CD4-positive, alpha-beta T cell treated with Interleukin-17A for 1 hour (primary cell): ENCODE measurements at regions not wholly inside any gene's neighbourhood (a gene's known extent, or its start where the extent isn't known, plus 50 kb on each side); places are given as distances from the start of the nearest gene placed in this dataset.

ENCODE experiments used
- DNase-seq: peaks from one replicate; pipeline ENCODE4 v3.0.0-alpha.2; 2020

DNA sequence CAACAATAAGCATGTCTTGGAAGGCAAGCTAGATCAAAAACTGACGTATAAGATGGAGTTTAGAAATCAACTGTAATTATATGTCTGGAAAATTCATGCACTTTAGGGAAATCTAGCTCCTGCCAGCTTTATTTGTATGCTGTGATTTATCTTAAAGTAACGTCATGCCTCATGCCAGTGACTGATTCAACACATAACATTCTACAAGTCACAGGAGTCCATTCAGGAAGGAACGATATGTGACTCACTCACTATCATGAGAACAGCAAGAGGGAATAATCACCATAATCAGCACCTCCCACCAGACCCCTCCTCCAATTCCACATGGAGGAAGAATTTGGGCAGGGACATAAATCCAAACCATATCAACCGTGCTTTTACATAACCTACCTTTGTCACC is 682.4 kb upstream of the ADAMTS5 start:
- DNase-seq, result no peak

DNA sequence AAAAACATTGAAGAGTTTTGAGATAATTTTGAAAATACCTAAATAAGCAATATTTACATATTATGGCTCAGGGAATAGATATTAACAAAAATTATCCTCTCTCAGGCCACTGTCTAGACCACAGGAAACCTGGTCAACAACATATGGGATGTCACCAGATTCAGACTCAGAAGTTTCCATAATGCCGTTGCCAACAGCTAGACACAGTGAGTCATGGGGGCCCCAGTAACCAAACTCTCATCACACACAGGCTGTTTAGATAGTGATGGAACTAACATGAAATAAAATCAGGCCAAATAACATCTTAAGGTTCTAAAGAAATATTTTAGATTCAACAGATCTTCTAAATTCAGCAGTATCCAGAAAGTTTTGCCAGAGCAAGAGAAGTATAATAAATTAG is 681.7 kb upstream of the ADAMTS5 start:
- DNase-seq, result no peak

DNA sequence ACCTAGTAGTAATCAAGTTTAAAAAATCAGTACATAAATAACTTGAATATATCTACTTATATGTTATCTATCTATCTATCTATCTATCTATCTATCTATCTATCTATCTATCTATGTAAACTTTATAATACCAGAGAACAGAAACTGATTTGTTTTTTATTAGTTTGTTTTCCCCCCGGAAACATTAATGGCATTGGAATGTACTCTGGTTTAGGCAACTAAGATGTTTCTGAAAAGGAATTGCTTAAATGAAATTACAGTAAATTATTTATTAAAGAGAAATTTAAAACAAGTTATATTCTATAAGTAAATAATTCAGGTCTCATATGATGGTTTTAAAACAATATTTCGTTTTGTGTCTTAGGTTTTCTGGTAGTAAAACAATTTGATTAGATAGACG is 681.0 kb upstream of the ADAMTS5 start:
- no peak for DNase-seq

DNA sequence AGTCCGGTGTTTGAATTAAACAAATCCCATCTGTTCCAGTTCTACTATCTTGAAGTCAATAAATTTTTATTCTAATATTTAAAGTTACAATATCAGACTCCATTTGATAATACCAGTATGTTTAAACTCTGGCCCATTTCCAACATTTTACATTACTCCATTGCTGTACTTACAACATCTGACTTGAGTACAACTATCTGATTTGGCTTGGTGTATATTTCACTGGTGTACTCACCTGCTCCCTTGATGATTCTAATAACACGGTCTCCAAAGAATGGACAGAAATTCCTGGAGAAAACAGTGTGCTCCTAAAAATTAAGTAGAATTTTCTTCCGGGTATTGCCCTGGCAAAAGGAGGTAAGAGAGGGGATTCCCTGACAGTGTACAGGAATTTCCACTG is 680.5 kb upstream of the ADAMTS5 start:
- DNase-seq, result no peak

DNA sequence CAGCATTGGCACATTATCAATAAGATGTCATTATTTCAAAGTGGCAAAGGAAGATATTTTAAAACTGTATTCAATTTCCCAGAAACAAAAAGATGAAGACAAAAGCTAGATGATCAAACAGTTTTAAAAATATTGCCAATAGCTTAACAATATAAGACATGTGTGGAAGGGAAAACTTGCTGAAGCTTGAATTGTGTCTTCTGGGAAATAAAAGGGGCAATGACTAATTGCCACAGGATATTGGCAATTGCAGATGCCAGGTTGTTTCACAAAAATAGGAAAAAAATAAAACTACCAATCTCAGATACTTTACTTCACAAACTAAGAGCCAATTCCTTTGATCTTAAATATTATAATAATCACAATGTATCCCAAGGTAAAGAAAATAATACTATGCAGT is 679.8 kb upstream of the ADAMTS5 start:
- no peak for DNase-seq

DNA sequence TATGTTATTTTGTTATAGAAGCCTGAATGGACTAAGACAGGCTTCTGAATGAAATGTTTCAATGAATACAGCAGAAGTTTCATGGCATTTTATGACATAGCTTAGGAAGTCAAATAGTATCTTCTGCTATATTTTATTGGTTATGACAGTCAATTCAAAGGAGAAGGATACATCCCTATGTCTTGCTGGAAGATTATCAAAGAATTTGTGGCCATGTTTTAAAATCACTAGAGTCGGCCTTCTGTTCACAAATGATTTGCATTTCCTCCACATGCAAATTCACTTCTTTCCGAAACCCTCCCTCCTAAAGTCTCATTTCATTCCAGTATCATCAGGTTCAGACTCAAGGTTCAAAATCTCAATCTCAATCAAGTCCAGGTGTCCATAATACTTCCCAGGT is 679.2 kb upstream of the ADAMTS5 start:
- no peak for DNase-seq

DNA sequence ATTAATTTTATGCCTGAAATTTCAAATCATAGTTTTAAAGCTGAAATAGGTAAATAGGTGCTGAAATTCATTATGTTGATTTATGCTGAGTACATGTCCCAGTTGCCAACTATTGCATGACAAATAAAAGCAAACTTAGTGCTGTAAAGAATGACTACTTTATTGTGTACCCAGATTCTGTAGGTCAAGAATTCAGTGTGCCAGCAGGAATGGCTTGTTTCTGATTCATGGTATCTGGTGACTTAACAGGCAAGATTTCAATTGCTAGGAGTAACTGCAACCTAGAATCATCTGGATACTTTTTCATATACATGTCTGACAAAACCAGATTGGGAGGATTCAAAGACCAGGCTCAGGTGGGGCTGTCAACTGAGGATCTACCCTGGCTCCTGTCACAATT is 678.4 kb upstream of the ADAMTS5 start:
- DNase-seq, result no peak

DNA sequence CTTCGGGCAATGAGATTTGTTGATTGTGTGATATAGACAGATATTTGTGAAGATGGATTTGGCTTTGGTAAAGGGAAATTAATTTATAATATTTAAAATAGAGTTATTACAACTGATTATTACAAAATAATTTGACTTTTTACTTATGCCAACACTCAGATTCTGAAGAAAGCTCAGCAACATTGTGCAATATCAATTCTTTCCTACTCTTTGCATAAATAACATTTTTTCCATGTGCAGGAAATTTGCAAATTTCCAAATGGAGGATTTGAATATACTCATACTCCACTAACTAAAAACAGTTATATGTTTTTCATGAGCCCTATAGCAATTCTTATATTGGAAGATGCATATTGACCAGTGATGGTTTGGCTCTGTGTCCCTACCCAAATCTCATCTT is 676.4 kb upstream of the ADAMTS5 start:
- no peak for DNase-seq

DNA sequence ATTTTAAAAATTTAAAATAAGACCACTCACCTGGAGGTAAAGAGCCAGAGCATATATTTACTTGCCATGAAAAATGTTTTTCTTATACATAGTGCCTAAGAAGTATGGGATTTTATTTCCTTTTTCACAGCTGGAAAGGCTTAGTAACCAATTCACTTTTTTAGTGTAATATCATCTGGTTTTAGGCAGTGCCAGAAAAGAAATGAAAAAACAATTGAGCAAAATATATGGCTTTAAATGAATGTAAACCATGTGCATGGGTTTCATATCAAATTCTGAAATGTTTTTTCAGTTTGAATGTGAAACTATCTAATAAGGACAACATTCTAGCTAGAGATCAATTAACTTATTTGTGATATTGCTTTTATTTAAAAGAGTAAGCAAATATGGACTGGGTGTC is 672.4 kb upstream of the ADAMTS5 start:
- DNase-seq, result no peak

DNA sequence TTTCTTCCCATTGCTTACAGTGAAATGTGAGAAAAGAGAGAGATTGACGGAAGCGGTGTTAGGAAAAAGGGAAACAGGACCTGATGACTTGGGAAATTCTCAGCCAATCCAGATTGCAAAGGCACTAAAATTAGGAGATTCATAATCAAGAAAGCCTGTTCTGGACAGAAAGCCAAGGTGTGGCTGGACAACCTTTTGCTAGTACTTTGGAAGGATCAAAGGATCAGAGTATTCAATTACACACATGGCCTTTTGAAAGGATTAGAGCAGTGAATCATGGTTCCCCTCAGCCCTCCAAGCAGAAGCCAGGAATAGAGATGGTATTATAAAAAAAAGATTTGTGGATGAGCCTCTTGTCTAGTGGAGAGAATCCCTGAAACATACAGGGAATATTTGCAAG is 669.8 kb upstream of the ADAMTS5 start:
- no peak for DNase-seq

DNA sequence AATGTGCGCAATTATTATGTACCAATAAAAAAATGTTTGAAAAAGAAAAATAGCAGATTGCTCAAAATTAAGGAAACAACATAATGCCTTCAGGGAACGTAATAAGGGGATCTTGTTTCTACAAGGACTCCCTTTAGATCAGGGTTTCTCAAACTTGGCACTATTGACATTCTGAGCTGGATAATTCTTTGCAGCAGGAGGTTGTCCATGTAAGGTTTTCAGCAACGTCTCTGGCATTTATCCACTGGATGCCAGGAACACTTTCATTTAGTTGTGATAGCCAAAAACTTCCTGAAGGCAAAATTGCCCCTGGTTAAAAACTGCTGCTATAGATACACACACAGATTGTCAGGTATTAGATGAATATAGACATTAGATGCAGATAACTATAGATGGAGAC is 666.7 kb upstream of the ADAMTS5 start:
- no peak for DNase-seq

DNA sequence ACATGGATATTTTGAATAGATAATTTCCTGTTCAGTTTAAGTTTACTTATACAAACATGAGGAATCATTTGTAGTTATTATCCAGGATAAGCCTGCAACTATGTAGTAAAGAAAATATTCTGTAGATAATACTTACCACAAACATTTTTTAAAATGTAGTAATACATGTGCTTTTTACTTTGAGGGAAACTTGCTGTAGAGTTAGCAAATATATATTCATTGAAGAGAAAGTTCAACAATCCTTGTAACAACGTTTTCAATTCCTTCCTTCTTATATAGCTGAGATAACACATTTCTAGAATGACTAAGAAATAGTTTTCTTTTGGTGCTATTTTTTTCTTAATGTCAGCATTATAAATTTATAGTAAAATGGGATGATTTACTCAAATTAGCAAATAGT is 664.6 kb upstream of the ADAMTS5 start:
- DNase-seq, result no peak

DNA sequence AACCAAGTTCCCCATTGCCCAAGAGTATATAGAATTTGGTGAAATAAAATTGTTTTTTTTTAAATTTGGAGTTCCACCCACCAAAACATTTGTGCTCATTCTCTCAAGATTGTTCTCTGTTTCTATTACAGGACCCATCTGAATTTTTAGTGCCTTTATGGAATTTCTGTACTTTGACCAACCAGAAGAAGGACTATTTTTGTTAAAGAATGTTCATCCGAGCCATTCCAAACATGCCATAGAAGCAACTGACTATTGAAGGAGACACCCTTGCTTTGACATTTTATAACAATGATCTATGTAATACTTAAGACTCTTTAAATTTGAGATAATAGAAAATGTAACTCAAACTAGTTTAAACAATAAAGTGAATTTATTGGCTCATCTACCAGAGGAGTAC is 655.7 kb upstream of the ADAMTS5 start:
- DNase-seq, result no peak

DNA sequence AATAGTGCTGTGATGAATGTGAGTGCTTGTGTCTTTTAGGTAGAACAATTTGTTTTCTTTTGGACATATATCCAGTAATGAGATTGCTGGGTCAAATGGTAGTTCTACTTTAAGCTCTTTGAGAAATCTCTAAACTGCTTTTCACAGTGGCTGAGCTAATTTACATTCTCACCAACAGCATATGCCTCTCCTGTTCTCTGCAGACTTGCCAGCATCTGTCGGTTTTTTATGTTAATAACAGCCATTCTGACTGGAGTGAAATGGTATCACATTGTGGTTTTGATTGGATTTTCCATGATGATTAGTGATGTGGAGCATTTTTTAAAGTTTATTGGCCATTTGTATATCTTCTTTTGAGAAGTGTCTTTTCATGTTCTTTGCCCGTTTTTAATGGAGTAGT is 647.3 kb upstream of the ADAMTS5 start:
- DNase-seq, result no peak

DNA sequence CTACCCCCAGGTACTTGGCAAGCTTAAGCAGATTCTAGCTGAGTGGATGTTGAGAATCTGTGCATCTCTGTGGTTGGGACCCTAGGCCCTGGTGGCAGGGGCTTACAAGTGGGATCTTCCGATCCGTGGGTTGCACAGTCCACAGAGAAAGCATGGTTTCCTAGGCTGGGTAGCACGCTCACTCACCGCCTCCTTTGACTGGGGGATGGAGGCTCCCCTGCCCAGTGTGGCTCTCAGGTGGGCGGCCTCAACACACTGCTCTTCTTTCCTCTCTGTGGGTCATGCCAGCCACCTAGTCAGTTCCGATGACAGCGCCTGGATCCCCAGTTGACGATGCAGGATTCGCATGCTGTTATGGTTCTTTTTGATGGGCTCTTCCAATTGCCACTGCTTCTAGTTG is 639.5 kb upstream of the ADAMTS5 start:
- DNase-seq, result no peak

DNA sequence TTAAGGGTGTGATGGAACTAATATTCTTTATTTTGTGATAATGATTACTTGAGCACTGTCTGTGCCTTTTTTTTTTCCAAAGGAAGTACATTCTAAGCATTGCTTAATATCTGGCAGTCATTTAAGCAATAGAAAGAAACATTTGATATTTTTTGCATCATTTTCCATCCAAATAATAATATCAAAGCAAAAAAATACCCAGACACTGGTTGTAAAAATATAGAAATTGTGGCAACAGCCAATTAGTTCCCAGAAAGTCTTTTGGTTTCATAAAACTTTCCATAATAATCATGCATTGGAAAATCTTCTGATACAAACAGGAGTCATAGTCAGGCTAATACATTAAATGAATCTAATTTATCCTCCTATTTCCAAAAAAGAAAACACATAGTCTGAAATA is 629.3 kb upstream of the ADAMTS5 start:
- DNase-seq, result no peak

DNA sequence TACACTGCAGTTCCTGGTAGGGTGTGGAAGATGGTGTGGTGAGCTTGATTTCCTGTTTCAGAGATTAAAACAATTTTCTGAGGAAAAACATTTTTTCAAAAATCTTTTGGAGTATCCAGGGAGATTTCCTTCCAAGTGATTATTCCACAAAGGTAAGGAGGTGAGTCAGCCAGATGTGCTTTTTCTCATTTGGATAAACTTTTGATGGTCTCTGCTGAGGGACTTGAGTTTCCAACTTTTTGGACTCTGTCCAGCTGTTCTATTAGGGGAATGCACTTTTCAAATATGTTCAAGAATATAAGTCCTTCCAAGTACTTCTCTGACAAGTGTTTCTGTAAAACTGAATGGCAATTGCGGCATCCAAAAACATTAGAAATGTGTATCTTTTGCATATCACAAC is 628.8 kb upstream of the ADAMTS5 start:
- no peak for DNase-seq

DNA sequence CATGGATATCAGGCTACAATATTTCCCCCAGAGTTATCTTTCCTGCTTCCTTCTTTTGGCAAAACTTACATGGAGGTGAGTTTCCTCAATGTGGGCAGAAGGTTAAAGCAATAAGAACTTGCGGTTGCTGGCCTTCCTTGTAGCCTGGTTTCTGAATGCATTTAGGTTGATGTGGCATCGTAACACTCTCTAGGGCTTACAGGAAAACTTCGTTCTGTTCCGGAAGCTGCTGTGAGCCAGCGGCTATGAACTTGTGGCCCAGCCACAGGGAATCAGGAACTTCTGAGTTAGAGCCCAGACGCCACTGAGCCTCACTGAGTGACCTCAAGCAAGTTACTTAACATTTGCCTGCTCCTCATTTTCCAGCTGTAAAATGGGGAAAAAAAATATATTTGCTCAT is 623.4 kb upstream of the ADAMTS5 start:
- no peak for DNase-seq

DNA sequence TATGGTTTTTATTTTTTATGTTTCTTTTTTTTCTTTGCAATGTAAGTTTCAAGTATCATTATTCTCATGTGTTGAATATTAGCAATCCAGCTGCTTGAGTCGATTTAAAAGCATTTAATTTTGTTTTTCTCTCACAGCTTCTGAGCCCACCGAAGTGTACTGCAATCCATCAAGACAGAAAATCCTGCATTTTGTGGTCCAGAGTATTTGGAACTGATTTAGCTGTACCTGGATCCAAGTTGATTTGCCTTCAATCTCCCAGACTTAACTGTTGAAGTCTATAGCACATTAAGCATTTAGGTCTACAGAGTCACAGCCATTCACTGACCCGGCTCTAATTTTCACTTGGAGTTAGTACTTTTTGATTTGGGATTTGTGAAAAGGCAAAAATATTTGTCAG is 622.9 kb upstream of the ADAMTS5 start:
- no peak for DNase-seq

DNA sequence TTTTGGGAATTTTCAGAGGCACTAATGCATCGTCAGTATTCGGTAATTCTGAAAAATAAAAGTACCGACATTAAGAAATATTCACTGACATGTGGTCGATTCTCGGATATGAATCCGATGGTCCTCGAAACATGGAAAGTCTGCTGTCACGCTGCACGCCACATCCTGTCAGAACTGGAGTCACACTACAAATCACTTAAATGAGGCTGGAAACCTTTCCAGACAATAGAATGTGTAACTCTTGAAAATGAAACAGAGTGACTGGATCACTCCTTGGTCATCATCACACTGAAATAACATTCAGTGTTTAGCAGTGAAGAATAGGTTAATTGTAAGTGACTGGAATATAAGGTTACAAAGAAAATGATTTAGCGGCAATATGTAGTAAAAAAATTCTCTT is 620.1 kb upstream of the ADAMTS5 start:
- DNase-seq, result no peak

DNA sequence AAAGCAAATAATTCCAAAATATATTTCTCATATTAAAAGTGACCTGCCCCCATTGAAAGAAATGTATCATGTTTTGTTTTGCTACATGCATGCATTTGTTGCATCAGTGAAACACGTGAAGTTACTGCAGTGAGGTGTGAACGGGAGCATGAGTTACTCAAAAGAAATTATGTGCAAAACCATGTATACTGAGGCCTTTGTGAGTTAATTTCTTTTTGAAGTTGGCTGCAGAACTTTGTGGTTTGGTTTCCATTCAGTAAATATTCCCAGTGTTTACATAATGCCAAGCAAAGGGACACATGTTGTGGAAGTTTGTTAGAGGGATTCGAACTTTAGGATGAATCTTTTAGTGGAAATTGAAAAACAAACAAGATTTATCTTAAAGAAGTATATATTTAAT is 619.4 kb upstream of the ADAMTS5 start:
- DNase-seq, result no peak

DNA sequence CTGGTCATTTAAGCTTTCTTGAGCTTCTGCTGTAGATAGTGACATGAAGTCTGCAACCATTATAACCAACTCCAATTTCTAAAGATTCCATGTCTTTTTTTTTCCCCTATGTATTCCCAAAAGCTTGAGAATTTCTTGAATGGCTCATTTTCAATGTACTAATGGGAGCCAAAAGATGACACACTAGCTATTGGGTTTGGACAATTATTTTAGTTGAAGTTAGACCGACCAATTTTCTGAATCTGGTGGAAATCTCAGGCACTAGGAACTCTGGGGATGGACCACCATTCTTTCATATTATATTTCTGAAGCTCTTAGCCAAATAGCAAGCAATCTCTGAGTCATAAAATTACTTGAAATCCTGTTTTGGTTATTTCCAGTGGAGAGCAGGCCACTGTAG is 617.4 kb upstream of the ADAMTS5 start:
- no peak for DNase-seq

DNA sequence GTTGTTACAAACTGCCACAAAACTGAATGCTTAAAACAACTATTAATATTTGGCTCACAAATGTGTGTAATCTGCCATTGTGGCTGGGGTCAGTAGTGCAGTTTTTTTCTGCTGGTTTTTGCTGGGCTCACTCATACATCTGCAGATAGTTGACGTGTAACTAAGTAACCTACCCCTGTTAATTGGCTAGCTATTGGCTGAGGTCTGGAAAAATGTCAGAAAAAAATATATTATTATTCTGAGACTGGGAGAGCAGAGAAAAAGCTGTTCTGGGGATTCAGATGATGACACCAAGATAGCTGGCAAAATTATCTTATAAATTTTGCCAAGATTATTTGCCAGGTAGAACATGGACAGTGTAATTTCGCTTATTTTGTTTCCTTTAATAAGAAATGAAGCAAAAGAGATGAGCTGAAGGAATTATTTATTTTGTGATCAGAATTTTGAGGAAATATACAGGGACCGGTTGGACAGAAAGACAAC is 616.1 kb upstream of the ADAMTS5 start:
- DNase-seq, result no peak

DNA sequence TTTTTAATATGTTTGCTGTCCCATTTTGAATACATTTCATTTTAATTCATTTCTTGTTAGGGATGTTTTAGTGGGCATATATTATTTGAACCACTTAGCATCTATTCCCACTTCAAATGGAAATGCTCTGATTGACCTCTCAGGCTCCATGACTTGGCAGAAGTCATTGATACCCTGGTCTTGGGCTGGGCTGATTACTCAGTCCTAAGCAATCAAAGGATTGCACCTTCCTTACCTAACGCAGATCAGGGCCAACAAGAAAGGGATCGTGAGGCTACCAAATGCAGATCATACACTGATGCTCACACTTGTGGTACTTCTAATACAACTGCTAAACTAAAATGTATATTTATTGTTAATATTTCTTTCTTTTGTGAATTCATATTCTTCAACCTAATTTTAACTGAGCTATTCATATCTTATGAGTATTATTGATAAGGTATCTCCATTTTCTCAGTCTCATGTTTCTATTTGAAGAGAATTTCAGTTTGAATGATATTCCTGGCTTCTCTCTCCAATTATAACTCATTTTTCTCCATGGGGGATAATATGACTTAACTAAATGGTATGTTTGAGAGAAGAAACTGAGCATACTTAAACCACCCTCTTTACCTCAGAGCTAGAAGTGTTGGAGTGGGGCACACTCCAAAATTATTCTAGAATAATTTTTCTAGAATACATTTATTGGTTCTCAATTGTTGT is 615.5 kb upstream of the ADAMTS5 start:
- no peak for DNase-seq

DNA sequence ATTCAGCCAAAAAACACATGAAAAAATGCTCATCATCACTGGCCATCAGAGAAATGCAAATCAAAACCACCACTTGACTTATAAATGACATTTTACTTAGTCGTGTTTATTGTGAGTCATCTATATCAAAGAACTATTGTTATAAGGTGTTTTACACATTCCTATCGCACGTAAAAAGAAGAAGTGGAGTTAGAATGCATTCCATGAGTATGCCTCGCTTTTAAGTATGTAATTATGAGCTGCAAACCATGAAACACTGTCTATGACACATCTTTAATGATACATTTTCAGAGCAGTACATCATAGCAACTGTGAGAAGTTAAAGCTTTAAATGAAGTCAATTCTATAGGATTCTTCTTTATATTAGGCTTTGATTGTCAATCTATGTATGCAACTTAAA is 614.3 kb upstream of the ADAMTS5 start:
- DNase-seq, result no peak

DNA sequence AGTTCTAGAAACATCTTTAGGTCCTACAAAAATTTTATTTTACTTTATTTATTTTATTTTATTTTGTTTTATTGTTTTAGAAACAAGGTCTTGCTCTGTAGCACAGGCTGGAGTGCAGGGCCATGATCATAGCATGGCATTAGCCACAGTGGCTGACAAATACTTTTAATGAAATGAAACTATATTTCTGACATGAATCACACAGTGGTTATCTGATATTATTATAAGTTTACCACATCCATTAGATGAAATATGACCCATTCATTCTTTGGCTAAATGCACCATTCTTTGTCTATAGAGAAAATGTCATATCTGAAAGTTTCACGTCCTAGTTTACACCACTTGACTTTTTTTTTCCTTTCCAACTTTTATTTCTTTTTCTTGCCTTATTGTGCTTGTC is 613.4 kb upstream of the ADAMTS5 start:
- no peak for DNase-seq
